COLO668 (cell line): ENCODE measurements at regions not wholly inside any gene's neighbourhood (a gene's known extent, or its start where the extent isn't known, plus 50 kb on each side); places are given as distances from the start of the nearest gene placed in this dataset.
"Not testable (repeated sequence)": the region's sequence is repeated elsewhere in the genome, so short reads cannot be mapped to it uniquely, and the experiment has no call there.

ENCODE experiments used
- DNase-seq: peaks from one replicate; lab custom pipeline; 2025; ENCODE audit not compliant: unreplicated experiment; lab: John Stamatoyannopoulos, UW

DNA sequence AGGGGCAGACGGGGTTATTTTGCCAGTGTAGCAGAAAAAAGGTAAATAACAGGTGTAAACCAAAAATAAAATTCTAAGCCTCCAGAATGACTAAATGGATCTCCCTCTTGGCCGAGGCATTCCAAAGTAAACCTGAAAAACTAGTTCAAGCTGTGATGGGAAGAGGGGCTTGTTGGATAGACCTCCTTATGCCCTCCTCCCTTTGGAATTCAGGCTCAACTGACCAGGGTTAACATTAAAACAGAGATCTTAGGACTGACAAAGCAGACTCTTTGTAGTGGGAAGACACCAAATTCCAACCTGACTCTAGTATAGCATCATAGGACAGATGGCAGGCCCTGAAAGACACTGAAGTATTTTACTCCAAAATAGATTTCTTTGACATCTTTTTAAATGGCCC, 113.8 kb upstream of the ITGB1 start:
- no peak for DNase-seq

DNA sequence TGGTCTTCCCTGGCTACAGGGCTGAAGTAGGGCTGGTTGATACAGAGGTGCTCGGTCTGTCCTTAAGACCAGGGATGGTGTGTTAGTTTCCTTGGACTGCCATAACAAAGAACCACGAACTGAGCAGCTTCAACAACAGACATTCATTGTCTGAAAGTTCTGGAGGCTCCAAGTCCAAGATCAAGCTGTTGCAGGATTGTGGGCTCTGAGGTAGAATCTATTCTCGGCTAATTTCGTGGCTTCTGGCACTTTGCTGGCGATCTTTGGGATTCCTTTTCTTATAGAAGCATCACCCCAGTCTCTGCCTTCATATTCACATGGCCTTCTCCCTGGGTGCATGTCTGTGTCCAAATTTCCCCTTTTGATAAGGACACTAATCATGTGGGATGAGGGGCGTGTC, 112.1 kb upstream of the ITGB1 start:
- no peak for DNase-seq

DNA sequence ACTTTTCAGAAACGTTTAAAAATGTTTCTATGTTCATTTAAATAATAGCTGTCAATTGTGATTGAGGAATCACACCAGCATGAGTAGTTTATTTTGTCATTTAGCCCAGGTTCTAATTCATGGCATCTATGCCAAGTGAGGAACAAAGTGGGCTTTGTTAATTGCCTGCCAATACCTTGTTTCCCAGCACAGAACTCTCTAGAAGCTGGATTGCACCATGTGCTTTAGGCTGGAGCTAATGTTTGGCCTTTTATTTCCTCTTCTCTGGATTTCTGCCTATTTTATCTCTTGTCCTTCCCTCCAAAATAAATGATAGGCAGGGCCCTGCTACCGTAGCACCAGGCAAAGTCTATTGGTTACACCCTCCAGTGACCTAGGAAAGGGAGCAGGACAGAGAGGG, 109.9 kb upstream of the ITGB1 start:
- DNase-seq, result no peak

DNA sequence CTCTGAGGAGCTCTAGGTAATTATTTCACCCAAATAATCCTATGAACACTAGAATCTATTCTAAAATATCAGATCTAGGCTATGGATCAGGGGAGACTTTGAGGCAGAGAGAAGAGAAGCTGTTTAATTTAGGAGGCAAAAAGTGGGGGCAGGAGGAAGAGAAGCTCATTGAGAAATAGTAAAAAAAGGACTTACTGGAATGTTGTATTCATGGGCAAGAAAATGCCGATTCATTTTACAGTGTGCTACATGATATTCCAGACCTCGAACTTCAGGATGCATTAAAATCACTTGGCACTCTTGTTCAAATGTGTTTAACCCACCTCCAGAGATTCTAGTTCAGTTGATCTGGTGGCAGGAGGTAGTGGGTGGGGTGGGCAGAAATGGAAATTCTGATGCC, 109.5 kb upstream of the ITGB1 start:
- DNase-seq, result no peak

DNA sequence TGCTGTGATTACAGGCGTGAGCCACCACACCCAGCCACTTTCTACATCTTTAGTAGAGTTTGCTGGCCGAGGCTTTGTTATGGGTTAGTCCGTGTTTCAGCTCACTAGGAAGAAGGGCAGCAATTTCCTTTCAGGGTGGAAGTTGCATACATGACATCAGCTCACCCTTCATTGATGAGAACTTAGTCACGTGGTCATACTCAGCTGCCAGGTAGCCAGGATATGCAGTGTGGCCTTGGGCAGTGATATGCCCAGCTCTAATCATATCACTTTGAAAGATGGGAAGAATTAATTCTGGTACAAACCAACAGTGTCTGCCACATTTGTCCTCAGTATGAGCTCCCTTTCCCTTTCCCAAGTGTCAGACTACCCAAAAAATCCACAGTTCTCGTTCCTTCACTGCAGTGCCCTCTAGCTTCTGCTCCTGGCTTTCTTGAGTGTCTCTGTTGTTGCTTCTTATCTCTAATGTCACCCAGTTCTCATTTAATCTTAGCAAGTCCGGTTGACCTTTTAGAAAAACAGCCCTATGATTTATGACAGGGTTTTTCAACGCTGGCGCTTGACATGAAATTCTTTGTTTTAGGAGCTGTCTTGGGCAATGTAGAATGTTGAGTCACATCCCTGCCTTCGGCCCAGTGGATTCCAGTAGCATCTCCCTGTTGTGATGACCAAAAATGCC, 108.7 kb upstream of the ITGB1 start:
- DNase-seq, result no peak

DNA sequence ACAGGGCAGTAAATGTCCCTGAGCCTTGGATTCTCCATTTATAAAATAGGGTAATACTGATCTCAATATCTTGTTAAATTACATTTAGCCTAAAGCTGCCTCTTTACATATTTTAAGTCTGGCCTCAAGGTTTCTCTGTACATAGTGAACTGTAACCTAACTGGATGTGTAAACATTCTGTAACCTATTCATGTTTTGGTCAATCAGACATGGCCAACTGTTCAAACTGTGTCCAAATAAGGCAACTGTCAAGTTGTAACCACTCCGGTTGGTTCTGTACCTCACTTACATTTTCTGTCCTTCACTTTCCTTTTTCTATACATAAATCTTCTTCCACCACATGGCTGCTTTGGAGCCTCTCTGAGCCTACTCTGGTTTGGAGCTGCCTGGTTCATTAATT, 107.1 kb upstream of the ITGB1 start:
- no peak for DNase-seq

DNA sequence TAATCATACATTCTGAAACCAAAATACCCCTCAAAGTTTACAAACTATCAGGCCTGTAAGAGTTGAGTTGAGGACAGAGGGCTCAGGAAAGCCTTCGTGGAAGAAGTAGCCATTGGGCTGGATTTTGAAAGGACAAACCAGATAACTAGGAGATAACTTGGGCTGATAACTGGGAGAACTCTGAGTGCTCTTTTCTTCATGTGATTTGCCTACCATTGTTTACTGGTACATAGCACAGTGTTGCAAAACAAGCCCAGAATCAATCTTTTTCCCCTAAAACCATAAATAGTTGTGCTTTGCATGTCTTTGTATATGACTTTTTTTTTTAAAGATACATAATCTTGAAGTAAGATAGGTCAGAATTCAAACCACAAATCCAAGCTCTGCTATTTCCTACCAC, 106.7 kb upstream of the ITGB1 start:
- no peak for DNase-seq

DNA sequence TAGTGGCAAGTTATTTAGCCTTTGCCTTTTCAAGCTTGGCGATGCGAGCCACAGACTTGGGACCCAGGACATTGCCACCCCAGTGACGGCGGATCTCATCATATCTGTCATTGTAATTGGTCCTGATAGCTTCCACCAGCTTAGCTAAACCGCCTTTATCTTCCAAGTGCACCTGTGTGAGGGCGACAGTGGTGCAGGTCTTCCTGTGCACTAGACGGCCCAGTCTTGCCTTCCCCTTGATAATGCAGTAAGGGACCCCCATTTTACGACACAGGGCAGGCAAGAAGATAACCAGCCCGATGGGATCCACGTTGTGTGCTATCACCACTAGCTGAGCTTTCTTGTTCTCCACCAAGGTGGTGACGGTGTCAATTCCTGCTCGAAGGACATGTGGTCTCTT, 99.6 kb upstream of the ITGB1 start:
- no peak for DNase-seq

DNA sequence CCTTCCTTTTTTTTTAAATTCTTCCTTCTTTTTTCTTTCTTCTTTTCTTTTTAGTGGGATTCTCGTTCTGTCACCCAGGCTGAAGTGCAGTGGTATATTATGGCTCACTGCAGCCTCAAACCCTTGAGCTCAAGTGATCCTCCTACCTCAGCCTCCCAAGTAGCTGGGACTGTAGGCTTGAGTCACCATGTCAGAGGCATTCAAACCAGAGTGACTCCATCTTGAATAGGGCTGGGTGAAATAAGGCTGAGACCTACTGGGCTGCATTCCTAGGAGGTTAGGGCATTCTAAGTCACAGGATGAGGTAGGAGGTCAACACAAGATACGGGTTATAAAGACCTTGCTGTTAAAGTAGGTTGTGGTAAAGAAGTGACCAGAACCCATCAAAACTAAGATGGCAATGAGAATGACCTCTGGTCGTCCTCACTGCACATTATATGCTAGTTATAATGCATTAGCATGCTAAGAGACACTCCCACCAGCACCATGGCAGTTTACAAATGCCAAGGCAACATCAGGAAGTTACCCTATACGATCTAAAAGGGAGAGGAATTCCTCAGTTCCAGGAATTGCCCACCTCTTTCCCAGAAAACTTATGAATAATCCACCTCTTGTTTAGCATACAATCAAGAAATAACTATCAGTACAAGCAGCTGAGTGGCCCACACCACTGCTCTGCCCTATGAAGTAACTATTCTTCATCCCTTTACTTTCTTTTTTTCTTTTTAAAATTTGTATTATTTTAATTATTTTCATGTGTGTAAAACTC, 99.0 kb upstream of the ITGB1 start:
- DNase-seq, result no peak

DNA sequence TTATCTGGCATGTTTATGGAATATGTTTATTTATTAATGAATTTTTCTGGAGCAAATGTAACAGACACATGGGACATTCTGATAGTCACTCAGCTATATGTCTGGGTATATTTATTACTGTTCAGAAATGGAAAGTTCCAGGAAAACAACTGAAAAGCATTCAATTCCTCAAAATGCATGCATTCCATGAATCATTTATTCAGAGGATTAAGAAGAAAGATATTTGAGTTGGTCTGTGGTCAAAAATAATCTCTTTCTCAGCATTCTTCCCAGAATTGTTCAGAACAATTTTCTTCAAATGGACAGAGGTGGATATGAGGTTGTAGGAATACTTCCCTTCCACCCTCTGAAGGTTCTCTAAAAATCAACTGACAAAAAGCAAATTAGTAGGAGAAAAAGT, 97.6 kb upstream of the ITGB1 start:
- DNase-seq, result no peak

DNA sequence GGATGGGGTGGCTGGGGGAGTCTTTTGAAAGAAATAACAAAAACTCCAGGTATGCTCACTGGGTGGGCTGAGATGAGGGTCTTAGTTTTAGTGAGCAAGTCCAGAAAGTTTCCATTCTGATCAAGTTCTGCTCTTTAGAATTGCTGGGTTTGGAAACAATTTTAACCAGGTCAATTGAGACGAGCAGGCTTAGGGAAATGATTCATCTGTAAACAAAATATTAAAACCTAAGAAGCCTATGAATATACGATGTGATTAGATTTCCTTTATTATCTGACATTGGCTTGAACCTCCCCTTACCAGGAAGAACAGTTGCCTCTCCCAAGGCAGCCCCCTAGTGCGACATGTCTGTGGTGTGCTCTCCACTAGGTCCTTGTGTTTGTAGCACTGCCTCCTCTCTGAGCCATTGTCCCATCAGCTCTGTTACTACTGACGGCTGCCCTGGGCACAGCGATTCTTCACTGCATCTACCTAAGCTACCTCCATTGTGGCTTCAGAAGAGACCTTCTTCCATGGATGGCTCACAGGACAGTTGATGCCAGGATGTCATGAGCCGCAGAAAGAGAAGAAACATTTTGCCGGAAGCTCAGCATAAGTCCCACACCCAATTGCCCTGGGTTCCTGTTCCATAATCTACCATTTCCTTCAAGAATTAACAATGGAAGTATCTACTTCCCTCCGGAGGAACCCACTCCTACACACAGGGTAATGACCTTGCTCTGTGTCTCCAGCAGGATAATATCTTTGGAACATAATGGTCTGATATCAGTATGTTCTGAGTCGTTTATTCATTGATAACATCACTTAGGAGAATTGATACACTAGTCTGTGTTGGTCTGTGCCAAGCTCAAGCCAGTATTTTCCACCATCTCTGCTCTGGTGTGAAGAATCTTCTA, 95.1 kb upstream of the ITGB1 start:
- no peak for DNase-seq

DNA sequence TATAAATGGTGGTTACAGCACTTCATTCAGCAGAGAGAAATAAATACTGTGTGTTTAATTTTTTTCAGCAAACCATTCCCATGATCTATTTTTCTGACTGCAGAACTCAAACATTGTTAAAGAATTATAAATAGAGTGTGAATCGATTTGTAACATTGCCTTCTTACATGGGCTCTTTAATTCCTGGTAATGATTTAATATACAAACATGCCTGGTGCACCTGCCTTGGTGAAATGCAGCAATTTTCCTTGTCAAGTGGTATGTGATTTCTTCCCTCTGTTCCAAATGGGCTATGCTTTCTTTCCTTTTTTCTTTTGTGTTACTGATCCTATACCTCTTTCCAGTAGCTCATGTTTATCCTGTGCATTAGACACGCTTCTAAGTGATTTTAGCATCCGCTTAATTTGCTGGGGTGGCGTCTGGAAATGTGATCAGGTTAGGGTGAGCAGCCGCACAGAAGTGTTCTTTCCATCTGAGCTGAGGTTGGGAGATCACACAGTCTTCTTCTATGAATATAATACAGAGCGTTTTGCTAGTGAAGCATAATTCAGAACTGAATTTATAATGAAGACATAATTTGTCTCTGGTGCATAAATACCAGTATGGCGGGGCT, 94.3 kb upstream of the ITGB1 start:
- DNase-seq, result no peak

DNA sequence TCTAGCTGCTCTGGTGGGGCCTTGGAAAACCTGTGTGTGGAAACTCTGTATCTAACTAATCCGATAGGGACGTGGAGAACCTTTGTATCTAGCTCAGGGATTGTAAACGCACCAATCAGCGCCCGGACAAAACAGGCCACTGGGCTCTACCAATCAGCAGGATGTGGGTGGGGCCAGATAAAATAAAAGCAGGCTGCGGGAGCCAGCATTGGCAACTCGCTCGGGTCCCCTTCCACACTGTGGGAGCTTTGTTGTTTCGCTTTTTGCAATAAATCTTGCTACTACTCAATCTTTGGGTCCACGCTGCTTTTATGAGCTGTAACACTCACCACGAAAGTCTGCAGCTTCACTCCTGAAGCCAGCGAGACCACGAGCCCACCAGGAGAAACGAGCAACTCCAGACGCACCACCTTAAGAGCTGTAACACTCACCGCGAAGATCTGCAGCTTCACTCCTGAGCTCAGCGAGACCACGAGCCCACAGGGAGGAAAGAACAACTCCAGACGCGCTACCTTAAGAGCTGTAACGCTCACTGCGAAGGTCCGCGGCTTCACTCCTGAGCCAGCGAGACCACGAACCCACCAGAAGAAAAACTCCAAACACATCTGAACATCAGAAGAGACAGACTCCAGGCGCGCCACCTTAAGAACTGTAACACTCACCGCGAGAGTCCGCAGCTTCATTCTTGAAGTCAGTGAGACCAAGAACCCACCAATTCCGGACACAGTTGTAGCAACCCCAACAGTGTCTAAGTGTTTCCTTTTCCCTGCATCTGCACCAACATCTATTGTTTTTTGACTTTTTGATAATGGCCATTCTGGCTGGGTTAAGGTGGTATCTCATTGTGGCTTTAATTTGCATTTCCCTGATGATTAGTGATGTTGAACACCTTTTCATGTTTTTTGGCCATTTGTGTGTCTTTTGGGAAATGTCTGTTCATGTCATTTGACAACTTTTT, 92.2 kb upstream of the ITGB1 start:
- not testable (repeated sequence) for DNase-seq

DNA sequence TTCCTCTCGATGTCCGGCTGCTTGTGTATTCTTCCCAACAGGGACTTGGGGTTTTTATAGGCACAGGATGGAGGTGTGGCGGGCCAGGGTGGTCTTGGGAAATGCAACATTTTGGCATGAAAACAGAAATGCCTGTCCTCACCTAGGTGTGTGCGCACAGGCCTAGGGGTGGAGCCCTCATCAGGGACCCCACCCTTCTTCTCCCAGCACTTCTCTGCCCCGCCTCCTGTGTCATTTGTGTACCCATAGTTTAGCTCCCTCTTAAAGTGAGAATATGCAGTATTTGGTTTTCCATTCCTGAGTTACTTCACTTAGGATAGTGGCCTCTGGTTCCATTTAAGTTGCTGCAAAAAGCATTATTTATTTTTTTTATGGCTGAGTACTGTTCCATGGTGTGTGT, 90.2 kb upstream of the ITGB1 start:
- DNase-seq, result no peak

DNA sequence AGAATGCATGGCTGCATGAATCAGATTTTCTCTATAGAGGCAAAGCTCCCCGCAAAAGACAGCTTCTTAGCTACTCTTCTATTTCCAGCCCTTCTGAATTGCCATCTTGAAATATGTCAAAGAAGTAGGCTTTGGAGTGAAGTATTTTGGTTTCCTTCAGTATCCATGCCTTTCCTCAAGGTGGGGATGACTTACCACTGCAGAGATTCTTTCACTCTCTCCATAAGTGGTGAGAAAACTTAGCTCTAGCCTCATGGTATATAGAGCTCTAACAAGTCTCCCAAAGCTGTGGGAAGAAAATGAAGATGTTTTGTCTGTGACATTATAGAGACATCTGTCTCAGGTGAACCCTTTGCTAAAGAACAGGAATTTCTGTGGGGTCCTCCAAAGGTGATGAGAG, 89.6 kb upstream of the ITGB1 start:
- no peak for DNase-seq

DNA sequence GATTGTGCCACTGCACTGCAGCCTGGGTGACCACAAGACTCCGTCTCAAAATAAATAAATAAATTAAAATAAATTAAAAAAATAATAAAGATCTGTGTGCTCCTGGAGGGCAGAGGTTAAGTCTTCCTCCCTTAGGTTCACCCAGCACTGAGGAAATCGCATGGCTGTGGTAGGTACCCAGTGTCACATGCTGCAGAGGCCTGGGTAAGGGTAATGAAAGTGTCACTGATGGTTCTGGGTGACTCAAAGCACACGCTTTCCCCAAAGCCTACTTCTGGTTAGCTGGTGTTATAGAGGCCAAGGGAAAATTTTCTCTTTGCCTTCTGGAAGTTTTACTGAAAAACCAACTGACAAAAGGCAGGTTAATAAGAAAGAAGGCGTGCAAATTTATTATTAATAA, 88.8 kb upstream of the ITGB1 start:
- DNase-seq, result no peak

DNA sequence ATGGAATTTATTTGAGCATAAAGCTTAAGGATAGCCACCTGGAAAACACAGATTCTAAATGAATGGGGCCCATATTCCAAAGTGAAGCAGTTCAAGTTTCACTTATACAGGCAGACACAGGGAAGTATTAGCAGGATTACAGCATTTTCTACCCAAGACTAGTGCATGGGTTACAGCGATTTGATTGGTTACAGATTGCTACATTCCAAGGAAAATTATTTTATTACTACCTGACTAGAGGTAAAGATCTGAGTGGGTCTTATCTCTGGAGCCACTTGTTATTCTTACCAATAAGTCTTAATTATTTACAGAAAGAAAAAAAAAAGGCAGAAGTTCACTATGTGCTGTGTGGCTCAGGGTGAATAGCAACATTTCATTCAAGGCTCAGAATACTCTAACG, 87.4 kb upstream of the ITGB1 start:
- no peak for DNase-seq

DNA sequence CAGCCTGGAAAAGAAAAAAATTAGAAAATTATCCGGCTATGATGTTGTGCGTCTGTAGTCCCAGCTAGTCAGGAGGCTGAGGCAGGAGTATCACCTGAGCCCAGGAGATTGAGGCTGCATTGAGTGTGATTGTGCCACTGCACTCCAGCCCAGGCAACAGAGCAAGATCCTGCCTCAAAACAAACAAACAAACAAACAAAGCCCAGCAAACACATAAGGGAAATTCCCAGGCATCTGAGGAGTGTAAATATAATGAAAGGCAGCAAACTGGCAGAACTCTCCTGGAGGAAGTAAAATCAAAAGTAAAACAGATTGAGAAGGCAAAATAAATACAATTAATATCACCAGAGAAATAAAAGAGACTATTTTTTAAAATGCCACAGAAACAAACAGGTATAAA, 84.5 kb upstream of the ITGB1 start:
- no peak for DNase-seq

DNA sequence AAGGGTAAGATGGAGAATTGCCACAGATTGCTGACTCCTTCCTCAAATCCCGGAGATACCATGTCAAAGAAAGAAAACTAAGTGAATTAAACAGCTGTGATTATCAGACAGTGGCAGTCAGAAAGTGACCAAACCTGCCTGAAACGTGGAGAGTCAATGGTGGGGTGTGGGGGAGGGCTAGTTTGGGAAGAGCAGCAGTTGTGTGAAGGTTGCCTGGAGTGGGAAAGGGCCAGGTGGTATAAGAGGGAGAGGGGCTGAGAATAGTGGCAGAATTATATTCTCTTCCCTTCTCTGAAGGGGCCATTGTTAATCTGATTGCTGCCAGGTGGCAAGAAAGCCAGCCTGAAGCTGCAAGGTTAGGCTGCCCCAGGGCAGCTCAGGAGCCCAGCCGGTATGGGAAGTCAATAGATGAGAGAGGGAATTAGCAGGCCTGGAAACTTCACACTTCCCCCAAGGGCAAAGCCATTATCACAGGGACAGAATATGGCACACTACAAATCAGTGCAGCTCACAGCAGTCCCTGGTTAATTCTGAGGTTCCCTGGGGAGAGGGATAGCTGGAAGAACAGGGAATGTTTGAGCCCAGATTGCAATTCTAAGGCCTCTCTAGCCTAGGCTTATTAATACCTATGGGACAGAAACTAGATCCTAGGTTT, 83.9 kb upstream of the ITGB1 start:
- DNase-seq, result no peak

DNA sequence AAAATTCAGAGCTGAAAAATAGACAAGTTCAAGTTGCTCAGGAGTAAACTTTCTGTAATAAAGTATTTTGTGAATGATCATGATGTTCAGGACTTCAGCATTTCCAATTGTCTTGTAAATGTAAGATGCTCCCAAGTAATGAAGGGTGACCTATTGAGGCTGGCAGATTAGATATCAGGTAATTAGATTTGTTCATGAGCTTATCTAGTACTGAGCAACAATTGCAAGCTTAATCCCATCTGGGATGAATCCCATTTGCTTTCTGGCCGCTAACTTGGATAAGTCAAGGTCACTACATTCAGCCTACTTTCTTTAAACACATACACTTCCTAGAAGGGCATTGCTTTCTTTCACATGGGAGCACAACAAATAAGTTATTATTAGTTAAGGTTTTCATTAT, 82.4 kb upstream of the ITGB1 start:
- no peak for DNase-seq
